SHP77 treated with DMSO at 0.1 percent for 48 hours (cell line): ENCODE measurements at regions not wholly inside any gene's neighbourhood (a gene's known extent, or its start where the extent isn't known, plus 50 kb on each side); places are given as distances from the start of the nearest gene placed in this dataset.

Experiments
- DNase-seq: peaks from one replicate; lab custom pipeline; 2025; lab: John Stamatoyannopoulos, UW

DNA sequence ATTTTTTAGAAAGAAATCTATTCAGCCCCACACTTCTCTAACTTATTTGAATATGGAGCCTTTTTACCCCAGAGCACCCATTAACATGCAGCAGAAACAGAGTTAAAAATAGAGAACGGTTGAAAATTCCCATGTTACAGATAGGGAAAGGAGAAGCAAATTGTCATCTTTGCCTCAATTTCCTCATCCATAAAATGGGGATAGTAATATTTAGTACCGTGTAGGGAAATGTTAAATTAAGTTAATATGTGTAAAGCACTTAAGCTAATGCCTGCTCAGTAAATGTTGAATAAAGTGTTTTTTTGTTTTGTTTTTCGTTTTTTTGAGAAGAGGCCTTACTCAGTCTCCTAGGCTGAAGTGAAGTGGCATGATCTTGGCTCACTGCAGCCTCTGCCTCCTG lies 50.3 kb downstream of the NAV1 start:
- no peak for DNase-seq

DNA sequence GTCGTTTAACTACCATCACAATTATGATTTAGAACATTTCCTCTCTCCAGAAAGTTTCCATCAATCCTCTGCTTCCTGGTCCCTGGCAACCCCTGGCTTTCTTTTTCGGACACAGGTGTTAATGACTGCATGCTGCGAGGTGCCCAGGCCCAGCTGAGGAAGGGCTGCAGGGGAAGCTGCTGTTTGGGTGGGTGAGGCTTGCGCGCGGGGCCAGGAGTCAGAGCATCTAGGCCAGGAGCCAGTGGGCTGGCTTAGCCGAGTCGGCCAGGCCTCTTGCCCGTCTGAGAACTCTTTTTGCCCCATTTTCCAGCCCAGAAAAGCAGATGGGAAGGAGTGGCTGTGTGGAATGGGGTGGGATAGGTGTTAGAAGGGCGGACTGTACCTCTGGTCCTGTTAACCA lies 51.5 kb downstream of the NAV1 start:
- DNase-seq, result no peak

DNA sequence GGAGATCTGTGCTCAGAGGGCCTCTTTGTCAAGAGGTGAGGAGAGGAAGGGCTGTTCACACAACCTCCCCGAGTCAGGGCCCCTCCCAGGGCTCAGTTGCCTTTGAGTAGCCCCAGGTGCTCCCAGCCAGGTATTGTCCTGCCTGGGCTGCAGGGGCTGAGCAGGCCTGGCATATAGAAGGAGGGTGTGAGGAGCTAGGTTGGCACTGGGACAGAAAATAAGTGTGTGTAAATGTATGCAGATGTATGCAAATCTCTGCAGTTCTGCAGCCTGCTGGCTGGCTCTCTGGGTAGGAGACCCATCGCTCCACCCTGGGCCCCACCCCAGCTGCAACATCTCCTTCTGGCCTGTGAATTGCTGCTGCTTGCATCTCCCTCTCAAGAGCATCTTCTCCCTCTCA lies 52.4 kb downstream of the NAV1 start:
- DNase-seq, result no peak

- no peak for DNase-seq
Measured at GRCh38 chr1:201591981-201592380, 53.1 kb downstream of the NAV1 start.

DNA sequence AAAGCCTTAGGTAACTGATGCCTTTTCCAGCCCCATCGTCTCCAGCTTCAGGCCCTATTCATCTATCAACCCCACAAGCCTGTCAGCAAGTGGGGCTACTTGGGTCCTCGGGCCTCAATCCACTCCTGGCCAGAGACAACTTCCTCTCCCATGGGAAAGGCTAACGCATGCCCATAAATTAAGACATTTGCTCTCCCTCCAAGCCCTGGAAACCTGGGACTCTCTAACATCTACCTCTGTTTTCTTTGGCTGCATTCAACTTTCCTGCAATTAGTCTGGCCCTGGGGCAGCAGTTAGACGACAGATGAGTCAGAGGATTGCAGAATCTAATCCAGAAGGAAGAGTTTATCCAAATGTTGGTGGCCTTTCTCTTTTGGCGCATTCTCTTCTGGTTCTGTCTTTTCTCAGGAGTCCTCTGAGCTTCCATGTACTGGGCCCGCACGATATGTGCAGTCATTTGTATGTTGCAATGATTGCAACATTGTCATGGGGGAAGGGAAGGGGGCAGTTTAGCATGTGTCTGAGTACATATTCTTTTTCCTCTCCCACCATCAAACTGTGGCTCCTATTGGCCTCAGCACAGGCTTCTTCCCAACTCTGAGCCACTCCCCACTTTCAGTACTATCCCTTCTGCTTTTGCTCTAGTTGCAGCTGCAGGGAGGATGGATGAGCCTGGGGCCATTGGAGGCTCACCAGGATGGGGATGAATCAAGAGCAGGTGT lies 54.4 kb downstream of the NAV1 start:
- peak; percentile 17 for DNase-seq

- no peak for DNase-seq
Measured at GRCh38 chr1:201594575-201595245, 55.8 kb downstream of the NAV1 start.

DNA sequence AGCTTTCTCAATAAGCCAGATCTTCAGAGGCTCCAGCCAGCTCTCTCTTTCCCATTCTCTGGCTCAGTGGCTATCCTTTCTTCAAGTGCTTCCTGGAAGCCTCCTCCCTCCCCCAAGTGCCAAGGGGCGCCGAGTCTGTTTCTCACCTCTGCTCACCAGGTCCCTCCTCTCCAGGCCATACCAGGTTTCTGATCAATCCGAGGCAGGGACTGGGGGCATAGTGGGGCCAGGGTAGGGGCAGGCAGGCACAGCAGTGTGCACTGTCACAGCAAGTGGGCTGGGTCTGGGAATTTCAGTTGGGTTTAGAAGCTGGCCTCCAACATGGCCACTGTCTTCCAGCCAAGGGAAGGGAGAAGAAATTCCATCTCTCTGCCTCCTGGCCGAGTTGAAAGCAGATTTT lies 56.5 kb downstream of the NAV1 start:
- DNase-seq, result no peak

DNA sequence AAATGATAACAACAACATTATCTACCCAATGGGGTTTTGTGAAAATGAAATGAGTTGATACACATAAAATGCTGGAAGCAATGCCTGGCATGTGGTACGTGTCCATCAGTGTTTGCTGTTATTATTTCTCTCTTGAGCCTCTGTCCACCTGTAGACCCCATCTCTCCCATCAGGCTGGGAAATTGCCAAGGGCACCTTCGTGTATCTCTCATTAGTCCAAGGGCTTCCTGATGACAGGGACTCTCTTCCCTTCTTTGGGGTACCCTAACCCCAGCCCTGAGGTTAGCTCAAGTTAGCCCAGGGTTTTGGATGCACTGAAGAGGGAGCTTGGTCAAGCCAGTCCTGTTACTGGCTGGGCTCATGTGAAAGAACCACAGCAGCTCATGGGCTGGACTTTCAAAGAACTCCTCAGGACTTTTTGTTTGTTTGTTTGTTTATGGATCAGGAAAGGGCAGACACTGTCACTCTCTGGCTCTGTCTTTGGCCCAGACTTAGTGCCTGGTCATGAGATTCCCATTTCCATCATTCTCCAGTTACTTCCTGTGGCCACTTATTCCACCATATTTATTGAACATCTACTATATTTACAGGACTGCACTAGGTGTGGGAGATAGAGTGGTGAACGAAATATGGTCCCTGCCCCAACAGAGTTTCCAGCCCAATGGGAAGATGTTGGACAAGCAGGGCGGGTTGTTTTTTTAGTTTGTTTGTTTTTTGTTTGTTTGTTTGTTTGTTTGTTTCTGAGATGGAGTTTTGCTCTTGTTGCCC lies 57.4 kb downstream of the NAV1 start:
- DNase-seq, result no peak

GRCh38 chr1:201597551-201598230 lies 58.8 kb downstream of the NAV1 start:
- DNase-seq, result peak; percentile 89

- DNase-seq, result peak; percentile 41
Measured at GRCh38 chr1:201598396-201598795, 59.5 kb downstream of the NAV1 start.

- DNase-seq, result no peak
Measured at GRCh38 chr1:201598973-201599372, 60.0 kb downstream of the NAV1 start.

- DNase-seq, result no peak
Measured at GRCh38 chr1:201599548-201599947, 60.6 kb downstream of the NAV1 start.

DNA sequence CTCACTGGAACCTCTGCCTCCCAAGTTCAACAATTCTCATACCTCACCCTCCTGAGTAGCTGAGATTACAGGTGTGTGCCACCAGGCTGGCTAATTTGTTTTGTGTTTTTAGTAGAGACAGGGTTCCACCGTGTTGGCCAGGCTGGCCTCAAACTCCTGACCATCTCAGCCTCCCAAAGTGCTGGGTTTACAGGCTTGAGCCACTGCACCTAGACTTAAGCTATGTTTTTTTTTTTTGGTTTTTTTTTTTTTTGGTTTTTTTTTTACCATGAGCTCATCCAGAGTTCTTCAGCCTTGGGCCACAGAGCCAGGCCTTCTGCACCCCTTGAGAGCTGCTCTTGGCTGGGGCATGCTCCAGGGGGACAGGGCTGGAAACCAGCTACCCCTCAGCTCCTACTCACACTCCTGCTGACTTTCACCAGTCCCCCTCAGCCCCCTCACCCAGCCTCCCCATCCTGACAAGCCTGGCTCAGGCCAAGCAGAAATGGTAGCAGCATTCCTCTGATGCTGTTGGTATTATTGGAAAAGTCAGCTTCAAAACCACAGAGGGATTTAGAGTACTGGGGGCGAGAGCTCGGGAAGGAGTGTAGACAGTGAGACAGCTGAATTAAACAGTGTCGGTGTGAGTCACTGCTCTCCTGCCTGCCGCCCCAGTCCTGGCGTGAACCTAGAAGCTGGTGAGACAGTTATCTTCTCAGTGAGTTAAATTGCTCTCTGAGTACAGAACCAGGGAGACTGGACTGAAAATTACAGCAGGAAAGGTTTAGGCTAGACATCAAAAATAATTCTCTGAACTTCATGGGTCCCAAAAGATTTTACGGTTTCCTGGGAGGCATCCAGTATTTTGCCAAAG lies 63.7 kb downstream of the NAV1 start:
- DNase-seq, result no peak

GRCh38 chr1:201603613-201604232 lies 64.8 kb downstream of the NAV1 start:
- DNase-seq, result no peak

DNA sequence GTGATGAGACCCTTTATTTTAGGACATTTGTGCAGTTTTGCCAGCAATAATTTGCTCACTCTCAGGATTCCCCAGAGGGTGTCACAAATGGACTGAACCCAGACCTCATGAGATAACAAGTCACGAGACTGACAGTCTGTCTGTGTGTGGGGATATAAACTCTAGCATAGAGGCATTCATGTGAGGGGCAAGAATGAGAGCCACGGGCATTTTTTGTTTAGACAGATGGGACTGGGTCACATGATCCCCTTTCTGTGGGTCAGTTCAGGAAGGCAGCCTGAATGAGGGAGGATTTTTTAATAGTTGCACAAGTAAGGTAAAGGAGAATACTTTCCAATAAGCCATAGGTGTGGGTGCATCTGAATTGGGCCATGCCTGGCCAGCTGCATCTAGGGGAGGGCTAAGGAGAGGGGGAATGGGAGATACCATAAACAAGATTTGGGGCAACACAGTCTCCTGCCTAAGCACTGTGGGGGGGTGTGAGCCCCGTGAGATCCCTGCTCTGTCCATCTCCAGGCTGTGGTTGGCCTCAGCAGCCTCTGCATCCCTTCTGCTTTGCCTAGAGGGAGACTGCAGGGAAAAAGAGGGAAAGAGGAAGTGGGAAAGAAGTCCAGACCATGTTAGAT lies 66.6 kb downstream of the NAV1 start:
- no peak for DNase-seq

DNA sequence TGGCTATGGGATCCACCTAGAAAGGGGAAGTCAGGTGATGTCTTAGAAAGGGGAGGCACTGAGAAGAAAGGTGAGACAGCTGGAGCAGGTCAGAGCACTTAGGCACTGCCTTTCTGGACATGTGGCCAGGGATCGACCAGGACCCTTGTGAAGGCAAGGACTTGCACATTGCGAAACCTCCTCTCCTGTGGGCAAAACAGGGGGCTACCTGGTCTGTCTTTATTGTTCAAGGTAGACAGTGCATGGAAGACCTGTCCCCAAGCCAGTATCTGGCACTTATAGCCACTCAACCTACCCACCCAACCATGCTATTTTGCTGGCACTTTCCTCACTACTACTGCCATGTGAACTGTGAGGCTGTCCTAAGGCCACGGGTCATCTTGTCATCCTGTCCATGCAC lies 67.2 kb downstream of the NAV1 start:
- DNase-seq, result no peak

DNA sequence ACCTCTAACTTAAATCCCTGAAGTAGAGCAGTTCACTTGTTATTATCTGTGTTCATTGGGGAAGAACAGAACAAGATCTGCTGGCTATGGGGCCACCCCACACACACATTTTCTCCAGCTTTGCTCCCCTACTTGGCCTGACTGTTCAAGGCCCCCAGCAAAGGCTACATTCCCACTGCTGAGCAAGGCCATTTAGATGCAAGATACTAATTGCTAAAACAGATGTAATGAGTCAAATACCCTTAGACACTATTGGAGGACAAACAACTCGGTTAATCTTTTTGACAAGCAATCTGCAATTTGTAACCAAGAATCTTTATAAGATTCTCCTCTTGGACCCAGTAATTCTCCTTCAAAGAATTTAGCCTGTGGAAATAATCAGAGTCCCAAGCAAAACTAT lies 67.7 kb downstream of the NAV1 start:
- no peak for DNase-seq

GRCh38 chr1:201608635-201609395 lies 69.9 kb downstream of the NAV1 start:
- no peak for DNase-seq

DNA sequence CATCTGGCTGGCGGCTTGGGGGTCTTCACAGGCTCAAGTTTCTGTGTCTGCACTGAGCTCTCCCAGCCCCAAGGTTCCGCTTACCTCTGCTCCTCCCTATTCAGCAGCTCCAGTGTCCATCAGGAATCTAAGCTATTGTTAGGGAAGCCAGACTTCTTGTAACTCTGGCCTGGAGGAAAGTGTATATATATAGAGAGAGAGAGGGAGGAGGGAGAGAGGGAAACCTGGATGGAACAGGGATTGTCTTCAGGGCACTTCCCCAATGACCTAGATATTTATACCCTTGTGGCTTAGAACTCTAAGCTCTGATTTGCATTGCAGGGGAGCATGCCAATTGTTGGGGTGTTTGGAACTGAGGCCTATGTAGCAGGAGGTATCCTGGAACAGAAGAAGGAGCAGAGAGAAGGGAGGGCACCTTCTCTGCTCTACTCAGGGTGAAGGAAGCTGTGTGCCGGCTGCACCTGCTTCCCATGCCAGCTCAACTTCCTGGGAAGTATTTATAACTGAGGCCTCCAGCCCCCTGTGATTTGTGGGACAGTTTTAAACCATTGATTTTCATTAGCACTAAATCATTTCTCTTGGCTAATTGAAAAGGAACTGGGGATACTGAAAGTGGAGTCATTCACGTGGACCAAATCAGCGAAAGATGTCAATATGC lies 70.9 kb downstream of the NAV1 start:
- no peak for DNase-seq
